SIG-M5 treated with dmso at 0.1 percent for 504 hours (cell line): ENCODE measurements at regions not wholly inside any gene's neighbourhood (a gene's known extent, or its start where the extent isn't known, plus 50 kb on each side); places are given as distances from the start of the nearest gene placed in this dataset.
A peak's percentile ranks its signal among the peaks of the same experiment; 100 is the strongest.
"Not testable (repeated sequence)": the region's sequence is repeated elsewhere in the genome, so short reads cannot be mapped to it uniquely, and the experiment has no call there.

ENCODE experiments used
- DNase-seq: peaks from one replicate; lab custom pipeline; 2025; ENCODE audit not compliant: unreplicated experiment; lab: John Stamatoyannopoulos, UW

GRCh38 chr2:207438414-207439126 is 91.2 kb upstream of the CREB1 start:
- no peak for DNase-seq

DNA sequence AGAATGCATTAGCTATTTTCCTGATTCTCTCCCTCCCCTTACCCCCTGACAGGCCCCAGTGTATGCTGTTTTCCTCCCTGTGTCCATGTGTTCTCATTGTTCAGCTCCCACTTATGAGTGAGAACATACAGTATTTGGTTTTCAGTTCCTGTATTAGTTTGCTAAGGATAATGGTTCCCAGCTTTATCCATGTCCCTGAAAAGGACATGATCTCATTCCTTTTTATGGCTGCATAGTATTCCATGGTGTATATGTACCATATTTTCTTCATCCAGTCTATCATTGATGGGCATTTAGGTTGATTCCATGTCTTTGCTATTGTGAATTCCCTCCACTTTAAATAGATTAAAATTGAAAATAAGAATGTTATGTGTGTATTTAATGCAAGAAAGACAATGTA is 89.9 kb upstream of the CREB1 start:
- not testable (repeated sequence) for DNase-seq

GRCh38 chr2:207444756-207445155 is 85.0 kb upstream of the CREB1 start:
- DNase-seq = no peak

DNA sequence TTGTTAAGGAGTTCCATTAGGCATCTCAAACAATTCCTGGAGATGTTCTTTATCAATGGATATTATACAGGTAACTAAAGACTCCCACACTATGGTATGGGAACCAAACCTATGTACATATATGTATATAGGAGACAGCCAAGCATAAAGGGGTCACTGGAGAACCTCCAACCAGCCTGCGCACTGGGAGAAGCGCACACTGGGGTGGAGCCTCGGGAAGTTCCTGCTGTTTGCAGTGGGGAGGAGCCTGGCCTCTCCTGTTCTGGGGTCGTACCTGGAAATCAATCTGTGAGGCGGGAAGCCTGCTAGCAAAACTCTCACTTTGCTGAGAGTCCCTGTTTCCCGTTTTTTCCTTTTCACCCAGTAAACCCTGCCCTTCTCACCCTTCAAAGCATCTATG is 83.1 kb upstream of the CREB1 start:
- no peak for DNase-seq

- DNase-seq = no peak
Observed at GRCh38 chr2:207448006-207448405, 81.8 kb upstream of the CREB1 start.

GRCh38 chr2:207449642-207450165 is 80.1 kb upstream of the CREB1 start:
- DNase-seq = no peak

- no peak for DNase-seq
Observed at GRCh38 chr2:207450186-207450585, 79.6 kb upstream of the CREB1 start.

- no peak for DNase-seq
Observed at GRCh38 chr2:207458582-207458981, 71.2 kb upstream of the CREB1 start.

DNA sequence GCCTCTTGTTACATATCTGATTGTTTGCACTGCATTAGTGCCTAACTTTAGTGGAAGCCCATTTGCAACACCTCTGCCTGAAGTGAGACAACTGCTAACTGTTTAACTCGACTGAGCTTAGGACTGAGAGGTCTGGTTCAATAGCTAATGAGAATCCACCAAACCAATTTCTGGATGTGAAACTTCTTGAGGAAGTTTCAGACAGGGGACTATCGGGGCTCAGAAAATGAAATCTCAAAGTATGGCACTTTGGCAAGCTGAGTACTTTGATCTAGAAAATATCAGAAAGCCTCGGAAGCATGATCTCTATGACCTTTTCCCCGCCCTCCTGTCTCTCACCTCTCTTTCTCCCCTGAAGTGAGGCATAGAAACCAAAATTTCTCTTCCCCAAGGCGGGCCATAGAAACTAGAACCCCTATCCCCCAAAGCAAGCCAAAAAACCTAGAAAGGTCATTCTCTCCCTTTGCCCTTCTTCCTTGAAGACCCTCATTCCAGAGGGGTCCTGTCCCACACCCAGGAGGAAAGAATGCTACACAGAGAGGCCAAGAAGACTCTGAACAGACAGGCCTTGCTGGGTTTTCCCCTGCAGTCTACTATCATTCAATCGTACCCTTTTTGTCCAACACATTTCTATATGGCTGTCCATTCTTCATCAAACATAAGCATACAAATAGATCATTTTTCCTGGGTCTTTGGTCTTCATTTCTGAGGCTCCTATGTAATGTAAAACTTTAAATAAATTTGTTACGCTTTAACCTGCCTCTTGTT is 69.6 kb upstream of the CREB1 start:
- DNase-seq = peak; percentile 10

DNA sequence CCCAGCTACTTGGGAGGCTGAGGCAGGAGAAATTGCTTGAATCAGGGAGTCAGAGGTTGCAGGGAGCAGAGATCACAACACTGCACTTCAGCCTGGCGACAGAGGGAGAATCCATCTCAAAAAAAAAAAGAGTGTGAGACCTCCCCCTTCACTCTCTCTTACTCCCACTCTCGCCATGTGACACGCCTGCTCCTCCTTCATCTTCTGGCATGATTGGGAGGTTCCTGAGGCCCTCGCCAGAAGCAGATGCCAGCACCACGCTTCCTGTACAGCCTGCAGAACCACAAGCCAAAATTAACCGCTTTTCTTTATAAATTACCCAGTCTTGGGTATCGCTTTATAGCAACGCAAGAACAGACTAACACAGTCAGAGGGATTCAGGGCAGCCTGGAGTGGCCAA is 66.3 kb upstream of the CREB1 start:
- DNase-seq = no peak

- no peak for DNase-seq
Observed at GRCh38 chr2:207464007-207464406, 65.8 kb upstream of the CREB1 start.

- no peak for DNase-seq
Observed at GRCh38 chr2:207465894-207466293, 63.9 kb upstream of the CREB1 start.

GRCh38 chr2:207467716-207468347 is 61.9 kb upstream of the CREB1 start:
- DNase-seq = no peak

DNA sequence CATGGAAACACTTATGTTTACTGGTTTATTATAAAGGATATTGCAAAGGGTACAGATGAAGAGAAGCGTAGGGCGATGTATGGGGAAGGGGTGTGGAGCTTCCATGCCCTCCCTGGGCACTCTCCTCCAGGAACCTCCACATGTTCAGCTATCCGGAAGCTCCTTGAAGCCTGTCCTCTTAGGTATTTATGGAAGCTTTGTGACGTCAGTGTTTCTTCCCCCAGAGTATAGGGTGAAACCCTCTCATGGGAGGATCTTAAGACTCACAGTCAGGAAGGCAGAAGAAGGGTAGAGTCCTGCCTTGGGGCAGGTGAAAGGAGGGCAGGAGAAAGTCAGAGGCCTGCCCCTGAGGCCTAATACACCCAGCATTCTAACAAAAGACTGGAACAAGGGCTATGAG is 61.3 kb upstream of the CREB1 start:
- no peak for DNase-seq

DNA sequence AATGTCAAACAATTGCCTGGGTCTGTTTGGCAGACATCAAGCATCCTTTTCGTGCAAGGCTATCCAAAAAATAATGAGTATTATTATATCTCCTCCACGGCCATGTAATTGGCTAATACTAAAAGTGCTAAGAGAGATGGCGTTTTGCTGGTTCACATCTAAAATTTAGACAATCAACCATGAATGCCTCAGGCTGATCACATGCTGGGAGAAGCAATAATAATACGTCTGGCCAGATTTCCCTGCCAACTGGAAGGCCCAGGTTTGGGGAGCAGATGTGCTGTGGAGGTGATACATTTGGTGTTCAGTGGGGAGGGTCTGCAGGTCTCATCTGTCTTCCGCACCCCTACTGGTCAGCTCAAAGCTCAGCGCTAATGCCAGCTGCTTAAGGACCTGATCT is 60.3 kb upstream of the CREB1 start:
- no peak for DNase-seq

- DNase-seq = no peak
Observed at GRCh38 chr2:207469943-207470729, 59.6 kb upstream of the CREB1 start.

DNA sequence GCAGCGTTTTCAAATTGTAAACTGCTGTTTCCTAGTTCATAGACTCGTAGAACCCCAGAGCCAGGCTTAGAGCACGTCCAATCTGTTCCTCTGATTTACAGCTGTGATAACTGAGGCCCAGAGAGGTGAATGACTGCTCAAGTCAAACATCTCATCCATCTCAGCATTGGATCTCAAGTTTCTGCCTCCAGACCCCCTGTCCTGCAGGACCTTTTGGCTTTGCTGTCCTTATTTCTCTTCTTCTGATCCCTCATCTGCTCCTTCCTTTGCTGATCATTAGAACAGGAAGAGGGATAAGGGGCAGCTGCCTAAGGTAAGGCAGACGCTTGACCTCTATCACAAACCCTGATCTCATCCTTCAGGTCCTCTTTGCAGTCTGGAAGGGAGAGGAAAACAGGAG is 58.5 kb upstream of the CREB1 start:
- no peak for DNase-seq

GRCh38 chr2:207472343-207473048 is 57.3 kb upstream of the CREB1 start:
- DNase-seq = no peak

GRCh38 chr2:207473049-207473930 is 56.5 kb upstream of the CREB1 start:
- peak; percentile 35 for DNase-seq

- no peak for DNase-seq
Observed at GRCh38 chr2:207473931-207474235, 55.9 kb upstream of the CREB1 start.
